OCI-LY7 (cell line): ENCODE measurements at regions not wholly inside any gene's neighbourhood (a gene's known extent, or its start where the extent isn't known, plus 50 kb on each side); places are given as distances from the start of the nearest gene placed in this dataset.

Experiments used
- EZH2phosphoT487 ChIP-seq: fragments of 200-600 bp; sonication (generic); IDR thresholded peaks from 2 replicates; pipeline ENCODE4 v1.6.1; 2018; ENCODE audit warnings: low read depth, borderline replicate concordance, mild to moderate bottlenecking, mixed run types, antibody characterized with exemption, low read length, moderate library complexity, mixed read lengths
- TF ChIP-seq, protein P1 (sequence below): fragments of 200-600 bp; sonication (generic); conservative IDR thresholded peaks from 2 replicates; pipeline ENCODE4 v1.5.1; 2014; ENCODE audit warnings: mild to moderate bottlenecking, antibody characterized with exemption, low read length, moderate library complexity, mixed read lengths

DNA sequence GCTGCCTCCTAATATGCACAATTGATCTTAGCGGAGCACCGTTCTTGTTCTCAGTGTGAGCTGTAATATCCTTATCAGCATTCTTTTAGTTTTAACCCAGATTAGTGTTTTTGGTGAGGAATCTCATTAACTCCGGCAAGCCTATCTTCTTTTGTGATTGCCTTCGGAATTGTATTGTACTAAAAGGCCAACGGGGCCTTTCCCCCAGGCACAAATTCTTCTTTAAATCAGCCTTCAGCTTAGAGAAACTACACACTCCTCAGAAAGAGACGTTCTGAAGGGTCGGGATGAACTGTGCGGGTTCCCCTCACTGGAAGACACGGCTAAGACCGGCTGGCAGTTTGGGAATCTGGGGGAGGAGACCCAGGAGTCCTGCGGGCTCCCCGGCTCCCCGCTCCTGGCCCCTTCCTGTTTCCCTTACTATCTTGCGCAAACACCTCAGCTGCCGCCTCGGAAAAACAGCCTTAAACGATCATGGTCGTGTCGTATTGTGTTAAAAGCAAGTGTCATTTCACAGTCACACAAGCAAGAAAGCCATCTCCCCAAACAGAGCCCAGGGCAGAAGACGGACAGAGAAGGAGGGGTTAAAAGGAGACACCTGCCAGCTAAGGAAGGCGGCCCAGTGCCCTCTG lies 353.1 kb upstream of the IRX2 start:
- TF ChIP-seq, protein P1, sequence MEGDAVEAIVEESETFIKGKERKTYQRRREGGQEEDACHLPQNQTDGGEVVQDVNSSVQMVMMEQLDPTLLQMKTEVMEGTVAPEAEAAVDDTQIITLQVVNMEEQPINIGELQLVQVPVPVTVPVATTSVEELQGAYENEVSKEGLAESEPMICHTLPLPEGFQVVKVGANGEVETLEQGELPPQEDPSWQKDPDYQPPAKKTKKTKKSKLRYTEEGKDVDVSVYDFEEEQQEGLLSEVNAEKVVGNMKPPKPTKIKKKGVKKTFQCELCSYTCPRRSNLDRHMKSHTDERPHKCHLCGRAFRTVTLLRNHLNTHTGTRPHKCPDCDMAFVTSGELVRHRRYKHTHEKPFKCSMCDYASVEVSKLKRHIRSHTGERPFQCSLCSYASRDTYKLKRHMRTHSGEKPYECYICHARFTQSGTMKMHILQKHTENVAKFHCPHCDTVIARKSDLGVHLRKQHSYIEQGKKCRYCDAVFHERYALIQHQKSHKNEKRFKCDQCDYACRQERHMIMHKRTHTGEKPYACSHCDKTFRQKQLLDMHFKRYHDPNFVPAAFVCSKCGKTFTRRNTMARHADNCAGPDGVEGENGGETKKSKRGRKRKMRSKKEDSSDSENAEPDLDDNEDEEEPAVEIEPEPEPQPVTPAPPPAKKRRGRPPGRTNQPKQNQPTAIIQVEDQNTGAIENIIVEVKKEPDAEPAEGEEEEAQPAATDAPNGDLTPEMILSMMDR, result no peak
- no peak for TF ChIP-seq EZH2phosphoT487
